OCI-LY7 (cell line): ENCODE measurements at regions not wholly inside any gene's neighbourhood (a gene's known extent, or its start where the extent isn't known, plus 50 kb on each side); places are given as distances from the start of the nearest gene placed in this dataset.

Source experiments
- CTCF ChIP-seq: fragments of 200-600 bp; sonication (generic); conservative IDR thresholded peaks from 2 replicates; pipeline ENCODE4 v1.5.1; 2014; ENCODE audit warnings: mild to moderate bottlenecking, antibody characterized with exemption, low read length, moderate library complexity, mixed read lengths
- EZH2phosphoT487 ChIP-seq: fragments of 200-600 bp; sonication (generic); IDR thresholded peaks from 2 replicates; pipeline ENCODE4 v1.6.1; 2018; ENCODE audit warnings: low read depth, borderline replicate concordance, mild to moderate bottlenecking, mixed run types, antibody characterized with exemption, low read length, moderate library complexity, mixed read lengths

GRCh38 chr17:34198519-34198918 lies 56.6 kb upstream of the CCL2 start:
- no peak for TF ChIP-seq CTCF
- no peak for TF ChIP-seq EZH2phosphoT487
